GM20431 (cell line): ENCODE measurements at regions not wholly inside any gene's neighbourhood (a gene's known extent, or its start where the extent isn't known, plus 50 kb on each side); places are given as distances from the start of the nearest gene placed in this dataset.
"Not testable (repeated sequence)": the region's sequence is repeated elsewhere in the genome, so short reads cannot be mapped to it uniquely, and the experiment has no call there.

Experiments used
- in situ Hi-C: fragments of 300-500 bp; cut with MseI, MboI; formaldehyde crosslinking; loops from one replicate; pipeline ENCODE4 v1.15.0; 2020; ENCODE audit warnings: low sequenced_read_pairs; ENCODE audit not compliant: unreplicated experiment

GRCh38 chr3:150271591-150271960, 136.5 kb upstream of the TSC22D2 start:
- in situ Hi-C loops: no loop called here

GRCh38 chr3:150270883-150271590, 137.1 kb upstream of the TSC22D2 start:
- in situ Hi-C loops: no loop called here

GRCh38 chr3:150270444-150270843, 137.7 kb upstream of the TSC22D2 start:
- in situ Hi-C loops: not testable (repeated sequence)

GRCh38 chr3:150269526-150269925, 138.6 kb upstream of the TSC22D2 start:
- in situ Hi-C loops: no loop called here

GRCh38 chr3:150268426-150269391, 139.4 kb upstream of the TSC22D2 start:
- in situ Hi-C loops: no loop called here

GRCh38 chr3:150267288-150267687, 140.8 kb upstream of the TSC22D2 start:
- in situ Hi-C loops: no loop called here

- in situ Hi-C loops: no loop called here
Observed at GRCh38 chr3:150265305-150265704, 142.8 kb upstream of the TSC22D2 start.

GRCh38 chr3:150264561-150265279, 143.4 kb upstream of the TSC22D2 start:
- in situ Hi-C loops: no loop called here

- in situ Hi-C loops: no loop called here
Observed at GRCh38 chr3:150261958-150262357, 146.1 kb upstream of the TSC22D2 start.

GRCh38 chr3:150261418-150261817, 146.7 kb upstream of the TSC22D2 start:
- in situ Hi-C loops: no loop called here

GRCh38 chr3:150260398-150260710, 147.7 kb upstream of the TSC22D2 start:
- in situ Hi-C loops: no loop called here

GRCh38 chr3:150259526-150260397, 148.3 kb upstream of the TSC22D2 start:
- in situ Hi-C loops: no loop called here

GRCh38 chr3:150256782-150257181, 151.3 kb upstream of the TSC22D2 start:
- in situ Hi-C loops: no loop called here

GRCh38 chr3:150256318-150256717, 151.8 kb upstream of the TSC22D2 start:
- in situ Hi-C loops: no loop called here

- in situ Hi-C loops: no loop called here
Observed at GRCh38 chr3:150255826-150256225, 152.3 kb upstream of the TSC22D2 start.

- in situ Hi-C loops: no loop called here
Observed at GRCh38 chr3:150255413-150255812, 152.7 kb upstream of the TSC22D2 start.

- in situ Hi-C loops: no loop called here
Observed at GRCh38 chr3:150254309-150254708, 153.8 kb upstream of the TSC22D2 start.

- in situ Hi-C loops: no loop called here
Observed at GRCh38 chr3:150253622-150254021, 154.5 kb upstream of the TSC22D2 start.

GRCh38 chr3:150252462-150252861, 155.6 kb upstream of the TSC22D2 start:
- in situ Hi-C loops: no loop called here
